Activated gamma-delta T cell treated with anti-CD3 and anti-CD28 coated beads, Interleukin-2, amount 50 U/mL, for 16 hours (primary cell): ENCODE measurements at regions not wholly inside any gene's neighbourhood (a gene's known extent, or its start where the extent isn't known, plus 50 kb on each side); places are given as distances from the start of the nearest gene placed in this dataset.

Experiments
- DNase-seq: peaks from one replicate; pipeline ENCODE4 v3.0.0-alpha.2; 2020; ENCODE audit warnings: low read depth

DNA sequence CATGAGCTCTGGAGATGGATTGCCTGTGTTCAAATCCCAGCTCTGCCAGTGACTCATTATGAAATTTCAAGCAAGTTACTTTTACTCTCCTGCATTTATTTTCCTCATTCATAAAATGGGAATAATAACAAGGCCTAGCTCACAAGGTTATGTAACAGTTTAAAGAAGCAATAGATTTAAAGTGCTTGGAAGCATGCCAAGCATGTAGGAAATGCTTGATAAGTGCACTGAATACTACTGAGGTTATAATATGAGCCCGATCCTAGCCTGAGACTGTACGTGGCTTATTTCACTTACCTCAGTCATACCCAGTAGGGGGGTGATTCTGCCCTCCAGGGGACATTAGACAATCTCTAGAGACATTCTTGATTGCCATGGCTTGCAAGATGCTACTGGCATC is 734.1 kb upstream of the WWC1 start:
- no peak for DNase-seq

DNA sequence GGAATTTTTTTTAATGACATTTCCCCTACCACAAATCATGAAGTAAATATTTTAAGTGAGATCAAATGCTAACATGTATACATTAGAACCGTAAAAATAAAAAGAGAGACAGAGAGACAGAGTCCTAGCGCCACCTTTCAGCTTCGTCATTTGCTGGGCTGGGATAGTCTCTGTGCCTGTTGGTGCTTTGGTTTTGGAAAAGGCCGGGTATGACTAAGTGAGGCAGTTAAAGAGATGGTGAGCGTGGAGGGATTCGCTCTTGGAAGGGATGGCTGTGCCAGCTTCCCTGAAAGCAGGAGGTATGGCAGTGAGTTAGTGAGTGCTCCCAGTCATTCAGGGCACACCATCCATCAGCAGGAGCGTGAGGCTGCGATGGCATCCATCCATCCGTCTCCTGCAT is 729.6 kb upstream of the WWC1 start:
- no peak for DNase-seq

DNA sequence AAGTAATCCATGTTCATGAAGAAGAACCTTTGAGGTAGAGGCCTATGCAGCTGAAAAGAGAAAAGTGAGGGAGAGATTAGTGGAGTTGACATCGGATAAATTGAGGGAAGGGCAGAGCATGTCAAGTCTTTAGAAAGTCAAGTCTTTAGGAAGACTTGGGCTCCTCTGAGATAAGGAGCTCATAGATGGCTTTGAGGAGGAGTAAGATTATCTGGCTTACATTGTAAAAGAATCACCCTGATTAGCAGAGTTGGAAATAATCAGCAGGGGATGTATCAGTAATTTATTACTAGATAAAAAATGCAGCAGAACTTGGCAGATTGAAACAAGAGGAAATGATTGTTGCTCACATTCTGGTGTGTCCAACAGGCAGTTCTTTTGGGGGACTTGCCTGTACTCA is 727.2 kb upstream of the WWC1 start:
- no peak for DNase-seq

DNA sequence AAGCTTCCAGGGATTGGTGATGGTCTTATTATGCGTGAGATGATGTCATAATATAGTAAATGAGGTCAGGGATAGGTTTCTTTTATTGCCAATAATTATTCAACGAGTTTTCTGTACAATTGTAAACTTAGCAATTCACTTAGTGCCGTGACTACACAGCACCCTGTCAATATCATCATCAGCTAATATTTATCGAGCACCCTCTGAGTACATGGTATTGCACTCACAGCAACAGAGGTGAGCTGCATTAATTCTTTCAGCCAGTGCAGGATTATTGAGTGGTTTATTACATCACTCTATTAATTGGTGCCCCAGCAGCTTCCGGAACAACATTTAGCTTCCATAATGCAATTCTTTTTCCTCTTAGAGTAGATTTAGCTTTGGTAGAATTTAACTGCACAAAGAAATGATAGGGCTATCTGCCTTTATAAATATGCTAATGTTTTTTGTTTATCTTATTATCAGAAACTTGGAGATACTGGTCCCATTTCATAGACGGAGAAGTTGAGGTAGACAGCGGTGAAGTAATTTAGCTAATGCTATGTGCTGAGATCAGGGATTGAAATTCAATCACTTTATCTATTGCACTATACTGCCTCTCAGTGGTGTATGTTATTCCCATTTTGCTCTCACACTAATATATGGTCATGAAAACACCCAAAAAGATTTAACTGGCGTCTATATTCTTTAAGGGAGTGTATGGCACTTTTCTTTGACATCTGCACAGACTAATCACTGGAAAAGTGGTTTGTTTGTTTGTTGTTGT is 726.1 kb upstream of the WWC1 start:
- no peak for DNase-seq

DNA sequence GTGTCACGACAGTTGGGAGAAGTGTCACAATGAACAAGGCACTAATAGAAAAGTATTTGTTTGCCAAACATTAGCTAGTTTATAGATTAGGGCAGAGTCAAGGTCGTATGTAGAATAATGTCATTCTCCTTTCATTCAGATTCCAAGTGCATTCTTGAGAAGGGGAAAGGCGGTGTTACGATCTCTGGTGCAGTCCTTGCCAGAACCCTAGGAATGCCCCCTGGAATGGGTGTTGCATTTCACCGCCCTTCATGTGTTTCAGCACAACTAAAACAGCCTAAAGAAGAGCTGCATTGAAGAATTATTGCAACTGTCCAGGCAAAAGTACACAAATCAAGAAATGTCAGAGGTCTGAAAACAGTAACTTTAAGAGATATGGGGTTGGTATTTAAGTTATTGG is 721.0 kb upstream of the WWC1 start:
- no peak for DNase-seq

DNA sequence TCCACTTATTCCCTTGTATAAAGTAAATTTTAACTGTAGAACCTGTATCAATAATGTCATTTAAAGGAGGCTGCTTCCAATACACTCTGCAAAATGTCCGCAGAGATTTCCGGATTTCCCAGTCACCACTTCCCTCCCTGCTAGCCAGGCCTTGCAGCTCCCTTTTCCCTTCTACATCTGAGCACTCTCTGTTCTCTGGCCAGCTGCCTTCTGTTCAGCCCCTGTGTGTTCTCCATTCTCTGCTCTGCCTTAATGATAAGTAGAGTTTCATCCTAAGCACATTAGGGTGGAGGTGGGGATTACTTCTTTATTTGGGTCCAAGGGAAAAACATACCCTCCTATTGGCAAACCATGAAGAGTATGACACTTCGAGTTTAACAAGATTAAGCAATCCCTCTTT is 719.6 kb upstream of the WWC1 start:
- DNase-seq, result no peak

DNA sequence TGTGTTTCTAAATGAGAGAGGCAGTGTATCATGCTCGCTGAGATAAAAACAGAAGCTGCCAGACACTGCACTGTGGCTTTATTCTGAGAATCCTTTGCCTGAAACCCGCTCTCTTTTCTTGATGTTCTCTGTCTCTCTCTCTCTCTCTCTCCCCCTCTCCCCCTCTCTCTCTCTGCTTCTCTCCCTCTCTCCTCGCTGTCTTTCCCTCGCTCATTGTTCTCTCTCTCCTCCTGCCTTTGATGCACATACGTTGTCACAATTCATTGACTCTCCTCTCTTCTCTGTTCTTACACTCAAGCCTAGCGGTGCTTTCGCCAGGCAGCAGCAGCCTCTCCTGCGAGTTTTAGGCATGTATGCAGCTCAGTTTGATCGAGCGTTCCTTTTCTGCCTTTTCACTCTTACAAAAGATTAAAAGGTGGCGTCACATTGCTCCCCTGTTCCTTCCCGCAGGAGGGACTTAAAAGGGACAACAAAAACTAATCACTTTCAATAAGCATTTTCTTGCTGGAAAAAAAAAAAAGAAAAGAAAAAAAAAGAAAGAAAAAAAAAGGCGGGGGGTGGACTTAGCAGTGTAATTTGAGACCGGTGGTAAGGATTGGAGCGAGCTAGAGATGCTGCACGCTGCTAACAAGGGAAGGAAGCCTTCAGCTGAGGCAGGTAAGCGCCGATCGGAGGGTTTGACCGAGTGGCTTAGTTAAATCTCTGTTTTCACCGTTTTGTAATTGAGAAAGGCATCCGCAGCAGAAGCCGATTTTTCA is 717.9 kb upstream of the WWC1 start:
- DNase-seq, result no peak

DNA sequence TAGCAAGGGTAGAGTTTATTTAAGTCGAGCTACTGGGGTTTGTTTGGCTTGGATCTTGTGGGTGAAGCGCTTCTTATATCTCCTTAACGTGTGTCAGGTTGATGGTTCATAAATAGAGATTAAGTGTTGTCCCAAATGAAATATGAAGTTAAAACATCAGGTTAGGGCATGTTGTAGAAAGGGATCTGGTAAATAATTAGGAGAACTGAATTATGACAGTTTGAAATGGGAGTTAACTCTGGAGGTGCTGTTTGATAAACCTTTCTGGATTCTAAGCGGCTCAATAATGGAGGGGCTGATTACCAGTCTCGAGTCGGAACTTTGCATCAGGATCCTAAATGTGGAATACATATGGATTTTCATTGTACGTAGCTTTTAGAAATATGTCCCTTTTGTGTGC is 717.0 kb upstream of the WWC1 start:
- DNase-seq, result no peak

DNA sequence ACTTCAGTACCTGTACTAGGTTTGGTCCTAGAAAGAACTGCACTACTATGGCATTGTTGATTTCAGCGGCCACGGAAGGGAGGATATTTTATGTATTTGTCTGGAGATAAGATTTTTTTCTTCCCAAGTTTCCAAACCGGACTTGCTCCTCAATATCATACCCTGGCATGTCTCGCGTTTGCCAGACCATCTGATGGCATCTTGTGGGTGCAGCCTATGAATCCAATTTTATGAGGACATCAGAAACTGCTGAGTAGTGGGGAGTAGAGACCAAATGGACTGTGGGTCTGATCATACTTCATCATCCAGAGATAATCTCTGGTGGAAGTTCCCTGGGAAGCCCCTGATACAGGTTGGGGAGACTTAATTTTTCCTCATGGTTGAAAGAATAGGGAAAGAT is 716.1 kb upstream of the WWC1 start:
- DNase-seq, result no peak

DNA sequence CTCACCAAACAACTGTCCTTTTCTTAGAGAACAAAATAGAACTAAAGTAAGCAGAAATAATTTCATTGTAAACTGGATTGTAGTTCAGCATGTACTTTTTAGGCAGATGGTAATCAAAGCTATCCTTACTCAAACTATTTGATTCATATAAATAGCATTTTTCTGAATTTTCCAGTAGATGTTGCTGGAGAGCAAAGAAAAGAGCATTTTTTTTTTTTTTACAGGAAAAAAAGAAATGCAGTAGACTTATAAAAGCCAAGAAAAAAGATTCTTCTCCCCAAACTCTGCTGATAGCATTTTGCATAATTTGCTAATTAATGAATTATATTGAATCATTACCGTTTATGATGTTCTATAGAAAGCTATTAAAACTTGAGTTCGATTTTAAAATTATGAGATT is 715.3 kb upstream of the WWC1 start:
- no peak for DNase-seq

DNA sequence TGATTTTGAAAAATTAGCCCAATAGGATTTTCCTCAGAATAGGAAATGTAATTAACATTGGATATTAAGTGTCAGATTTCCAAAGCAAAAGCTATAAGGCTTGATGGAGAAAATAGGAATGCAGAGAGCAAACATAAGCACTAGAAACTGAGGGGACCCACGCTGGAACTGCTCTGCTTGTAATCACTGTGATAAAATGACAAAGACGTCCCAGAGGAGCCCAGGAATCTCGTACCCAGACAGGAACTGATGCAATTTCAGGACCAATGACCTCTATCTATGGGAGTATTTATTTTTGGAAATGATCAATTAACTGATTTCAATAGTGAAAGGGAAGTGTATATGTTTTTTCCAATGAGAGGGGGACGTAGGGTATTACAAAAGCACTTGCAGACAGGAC is 714.5 kb upstream of the WWC1 start:
- DNase-seq, result no peak

DNA sequence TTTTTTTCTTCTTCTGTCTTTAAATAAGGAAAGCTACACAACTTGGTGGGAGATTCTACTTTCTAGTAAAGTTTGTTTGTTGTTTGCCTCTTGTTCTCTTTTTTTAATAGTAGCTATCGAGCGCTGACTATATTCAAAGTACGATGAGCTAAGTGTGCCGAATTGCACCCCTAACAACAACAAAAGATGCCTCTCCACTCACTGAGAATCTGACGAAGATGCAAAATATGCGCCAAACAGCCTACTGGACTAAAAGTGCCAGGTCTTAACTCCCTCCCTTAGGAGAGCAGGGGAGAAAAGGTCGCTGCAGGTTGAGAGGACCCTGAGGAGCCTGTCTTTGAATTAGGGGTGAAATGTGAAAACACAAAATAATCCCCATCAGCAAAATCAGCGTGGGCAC is 713.8 kb upstream of the WWC1 start:
- no peak for DNase-seq

DNA sequence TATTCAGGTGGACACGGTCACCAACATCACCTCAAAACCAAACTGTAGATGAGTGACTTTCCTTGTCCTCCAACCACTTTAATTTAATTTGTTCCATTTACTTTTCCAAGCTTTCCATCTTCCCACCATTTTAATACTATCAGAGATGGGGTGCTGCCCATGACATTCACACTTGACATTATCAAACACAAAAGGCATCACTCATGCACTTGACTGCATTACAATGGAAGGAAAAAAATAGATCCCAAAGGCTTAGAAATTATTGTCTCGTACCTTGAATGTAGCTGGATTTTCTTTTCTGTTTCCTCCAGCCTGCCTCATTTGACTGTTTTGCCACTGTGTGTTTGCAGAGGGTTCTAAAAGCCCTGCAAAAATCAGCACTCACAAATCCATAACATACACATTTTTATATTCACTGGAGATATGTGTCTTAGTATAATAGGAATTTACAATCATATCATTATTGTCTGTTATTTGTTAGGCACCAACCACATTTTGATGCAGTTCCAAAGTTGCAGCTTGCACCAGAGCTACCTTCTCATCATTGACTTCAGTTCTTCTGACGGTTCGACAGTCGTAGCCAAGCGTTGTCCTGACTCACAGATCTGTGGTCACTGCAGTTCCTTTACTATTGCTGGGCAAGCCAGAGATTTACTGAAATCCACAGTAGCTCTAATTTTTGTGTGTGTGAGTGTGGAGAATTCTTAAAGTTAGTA is 712.3 kb upstream of the WWC1 start:
- no peak for DNase-seq

DNA sequence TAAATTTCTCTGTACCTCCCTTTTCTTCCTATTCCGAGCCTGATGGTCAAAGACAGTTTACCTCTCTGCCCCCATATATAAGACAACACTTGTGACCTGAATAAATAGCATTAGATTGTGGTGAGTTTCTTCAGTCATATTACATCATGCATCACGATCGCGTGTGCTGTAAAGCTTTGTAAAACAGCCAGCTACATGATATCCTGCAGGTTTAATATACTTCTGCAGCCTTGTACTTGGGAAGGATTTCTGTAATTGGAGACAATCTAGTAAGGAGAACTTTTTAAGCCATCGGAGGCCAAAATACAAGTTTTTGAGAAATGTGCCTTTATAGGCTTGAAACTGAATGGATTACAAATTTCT is 711.8 kb upstream of the WWC1 start:
- DNase-seq, result no peak

DNA sequence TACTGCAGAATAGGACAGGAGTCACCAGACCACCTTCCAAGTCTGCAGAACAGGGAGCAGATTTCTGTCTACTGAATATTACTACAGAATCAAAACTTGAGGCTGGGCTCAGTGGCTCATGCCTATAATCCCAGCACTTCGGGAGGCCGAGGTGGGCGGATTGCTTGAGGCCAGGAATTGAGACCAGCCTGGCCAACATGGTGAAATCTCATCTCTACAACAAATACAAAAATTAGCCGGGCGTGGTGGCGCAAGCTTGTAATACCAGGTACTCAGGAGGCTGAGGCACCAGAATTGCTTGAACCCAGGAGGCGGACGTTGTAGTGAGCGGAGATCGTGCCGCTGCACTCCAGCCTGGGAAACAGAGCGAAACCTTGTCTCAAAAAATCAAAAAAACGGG is 710.8 kb upstream of the WWC1 start:
- no peak for DNase-seq

DNA sequence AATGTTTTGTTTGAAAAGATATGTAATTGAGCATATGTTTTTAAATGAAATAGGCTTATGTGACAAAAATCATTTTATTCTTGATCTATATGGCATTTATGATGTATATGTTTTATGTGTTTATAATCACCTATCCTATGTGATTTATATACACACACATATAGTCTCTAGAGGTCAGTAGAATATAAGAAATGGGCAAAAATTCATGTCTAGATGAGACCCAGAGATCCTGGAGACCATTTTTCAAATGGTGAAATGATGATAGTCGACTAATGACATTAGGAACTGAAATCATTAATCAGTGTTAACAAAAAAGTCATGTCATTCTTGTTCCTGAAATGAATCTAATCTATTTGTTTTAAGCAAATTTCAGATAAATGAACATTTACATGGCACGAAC is 709.2 kb upstream of the WWC1 start:
- DNase-seq, result no peak

DNA sequence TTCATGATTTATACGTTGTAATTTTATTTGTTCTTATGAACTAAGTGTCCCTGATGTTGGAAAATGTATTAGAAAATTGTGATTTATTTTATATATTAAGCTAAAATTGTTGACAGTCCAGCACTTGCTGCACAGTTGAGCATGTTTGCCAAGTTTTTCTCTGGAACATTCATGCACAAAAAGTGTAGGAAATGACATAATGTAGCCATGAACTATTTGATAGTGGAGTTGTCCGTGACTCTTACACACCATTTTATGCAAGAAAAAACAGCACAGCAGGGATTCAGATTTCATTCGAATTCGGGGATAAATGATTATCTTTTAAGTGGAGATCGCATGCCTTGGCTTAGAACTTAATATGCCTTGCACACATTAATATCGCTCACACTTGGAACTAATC is 708.6 kb upstream of the WWC1 start:
- DNase-seq, result no peak

DNA sequence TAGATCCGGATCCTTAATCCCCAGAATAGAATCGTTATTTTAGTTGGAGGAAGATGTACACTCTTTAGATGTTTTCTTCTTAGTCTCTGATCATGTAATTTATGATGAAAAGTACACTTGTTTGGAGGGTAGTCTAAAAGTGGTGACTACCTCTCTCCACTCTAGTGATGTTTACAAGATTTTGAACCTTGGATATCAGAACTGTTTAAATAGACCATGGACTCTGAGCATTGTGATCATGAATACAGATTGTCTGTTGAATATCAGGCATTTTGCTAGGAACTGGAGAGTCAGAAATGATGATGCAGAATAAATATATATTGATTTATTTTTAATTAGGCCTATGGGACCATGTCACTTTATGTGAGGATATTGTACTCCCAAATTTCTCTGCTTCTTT is 706.3 kb upstream of the WWC1 start:
- DNase-seq, result no peak

DNA sequence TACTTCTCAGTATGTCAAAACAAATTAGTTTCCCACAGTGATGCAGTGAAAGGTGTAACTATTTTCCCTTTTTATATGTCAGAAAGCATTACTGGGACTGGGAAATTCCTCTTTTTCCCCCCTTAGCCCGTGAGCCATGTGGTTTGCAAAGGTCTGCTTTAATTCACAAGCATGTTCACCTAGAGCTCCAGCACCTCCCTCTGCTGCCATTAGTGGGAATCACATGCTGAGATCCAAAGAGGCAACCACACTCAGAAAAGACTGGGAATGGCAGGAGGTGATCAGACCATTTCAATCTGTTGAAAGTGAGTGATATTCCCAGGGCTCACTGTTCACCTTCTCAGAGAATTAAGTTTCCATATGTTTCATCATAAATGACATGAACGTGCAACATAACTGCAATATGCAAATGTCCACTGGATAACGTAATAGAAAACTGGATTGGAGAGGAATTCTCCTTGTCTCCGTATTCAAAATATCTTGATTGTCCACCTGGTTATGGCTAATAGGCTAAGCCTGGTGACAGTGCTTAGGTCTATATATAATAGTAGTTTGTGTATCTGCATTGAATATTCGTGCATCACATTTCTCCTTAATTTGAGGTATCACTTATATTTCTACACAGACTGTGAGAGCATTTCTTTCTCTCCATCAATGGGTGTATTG is 703.5 kb upstream of the WWC1 start:
- DNase-seq, result no peak

DNA sequence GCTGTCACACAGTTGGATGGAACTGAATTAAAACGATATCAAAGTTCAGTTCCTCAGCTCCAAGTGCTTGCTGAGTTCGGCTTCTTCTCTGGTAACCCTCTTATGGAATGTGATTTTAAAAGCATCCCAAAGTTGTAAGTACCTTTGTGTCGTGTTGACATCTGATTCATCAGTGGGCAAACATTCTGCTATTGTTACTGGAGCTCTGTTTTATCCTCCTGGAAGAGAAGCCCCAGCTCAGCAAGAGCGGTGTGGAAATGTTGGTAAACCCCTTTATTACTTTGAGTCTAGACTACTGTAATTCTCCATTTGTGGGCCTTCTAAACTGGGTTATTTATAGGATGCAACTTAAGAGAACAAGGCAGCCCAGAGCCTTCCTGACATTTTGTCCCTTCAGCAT is 699.3 kb upstream of the WWC1 start:
- DNase-seq, result no peak

DNA sequence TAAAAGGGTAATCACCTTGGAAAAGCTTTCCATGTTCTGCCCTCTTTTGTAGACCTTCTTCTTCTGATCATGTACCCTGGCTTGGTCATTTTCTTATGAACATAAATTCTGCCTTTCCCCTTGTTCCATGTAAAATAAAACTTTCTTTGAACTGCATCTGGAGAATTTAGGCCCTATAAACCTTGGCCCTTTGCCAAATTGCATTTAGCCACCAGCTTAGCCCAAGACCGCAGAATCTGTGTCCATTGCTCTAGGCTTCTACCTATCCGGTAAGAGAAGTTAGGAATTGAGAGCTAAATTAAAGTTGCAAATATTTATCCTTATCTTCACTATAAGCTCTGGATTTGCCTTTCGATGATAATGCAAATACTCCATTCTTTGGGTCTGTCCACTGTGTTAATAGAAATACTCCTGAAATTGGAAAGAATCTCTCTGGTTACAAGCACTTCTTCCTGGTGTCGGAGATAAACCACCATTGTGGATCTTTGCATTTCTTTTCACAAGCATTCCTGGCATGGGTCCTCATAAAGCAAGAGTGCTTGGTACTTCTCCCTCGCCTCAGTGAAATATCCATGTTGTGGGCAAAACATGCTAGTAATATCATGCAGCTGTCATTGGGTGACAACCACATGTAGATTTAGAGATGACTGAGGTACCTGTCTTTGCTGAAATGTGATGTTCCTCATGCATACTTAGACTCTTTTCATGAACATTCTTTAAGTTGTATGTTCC is 698.0 kb upstream of the WWC1 start:
- DNase-seq, result no peak

DNA sequence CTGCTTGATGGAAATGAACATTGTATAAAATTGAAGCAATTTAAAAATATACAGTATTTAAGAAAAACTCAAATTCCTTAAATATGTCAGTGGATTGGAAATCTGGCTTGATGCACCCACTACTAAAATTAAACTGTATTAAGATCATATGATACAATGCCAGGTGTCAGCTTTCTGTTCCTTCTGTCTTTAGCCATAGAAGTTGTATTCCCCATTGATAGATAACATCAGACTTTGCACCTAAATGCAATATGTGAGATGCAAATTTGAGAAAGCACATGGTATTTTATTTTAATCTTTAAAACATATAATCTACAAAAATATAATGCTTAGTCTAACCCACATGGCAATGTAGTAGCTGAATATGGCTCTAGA is 697.4 kb upstream of the WWC1 start:
- no peak for DNase-seq
